A549 (cell line): ENCODE measurements at regions not wholly inside any gene's neighbourhood (a gene's known extent, or its start where the extent isn't known, plus 50 kb on each side); places are given as distances from the start of the nearest gene placed in this dataset.
"Not testable (repeated sequence)": the region's sequence is repeated elsewhere in the genome, so short reads cannot be mapped to it uniquely, and the experiment has no call there.

ENCODE experiments used
- ATAC-seq, 2 experiments: fragments of 200-7000 bp in 1 of 2; fragments of >200 bp in 1 of 2; cut with Nextera tagmentation in 1 of 2; cut with Tn5 transposase in 1 of 2; 3 replicates each; pipeline versions ENCODE4 v1.8.0 to v1.9.1; 2018 to 2020; ENCODE audit warnings: mild to moderate bottlenecking in 1 of 2, moderate library complexity in 1 of 2
- CTCF ChIA-PET: fragments of 300-600 bp; sonication (Branson Sonifier 250); formaldehyde crosslinking; extraction: SDS; loops from one replicate; lab custom pipeline; 2021; ENCODE audit warnings: antibody characterized with exemption, inconsistent platforms; lab: Yijun Ruan, JAX
- POLR2A ChIA-PET: fragments of 350-600 bp; formaldehyde crosslinking; extraction: SDS; loops from one replicate; lab custom pipeline; 2021; ENCODE audit warnings: antibody characterized with exemption, inconsistent platforms; lab: Yijun Ruan, JAX
- DNase-seq, 2 experiments: peaks; one replicate each; pipeline versions ENCODE4 v3.0.0 to v3.0.0-alpha.2; 2011 to 2016; ENCODE audit warnings: low read depth in 1 of 2, low spot score in 1 of 2
- FAIRE-seq: peaks from 2 replicates; lab custom pipeline; 2011; peaks lifted over from hg19 to GRCh38; lab: Jason Lieb, UNC
- H3K27ac ChIP-seq, 2 experiments: fragments of >200 bp; sonication (Bioruptor Twin); formaldehyde crosslinking; 3 replicates each; pipeline ENCODE4 v1.5.1; 2016 to 2017
- H3K4me1 ChIP-seq: fragments of >200 bp; sonication (Bioruptor Twin); formaldehyde crosslinking; 3 replicates; pipeline ENCODE4 v1.6.1; 2016
- H3K4me2 ChIP-seq: fragments of >200 bp; sonication (Bioruptor Twin); formaldehyde crosslinking; 3 replicates; pipeline ENCODE4 v1.6.1; 2016
- H3K4me3 ChIP-seq: fragments of >200 bp; sonication (Bioruptor Twin); formaldehyde crosslinking; 3 replicates; pipeline ENCODE4 v1.5.1; 2016
- H3K9me3 ChIP-seq: fragments of >200 bp; sonication (Bioruptor Twin); formaldehyde crosslinking; 3 replicates; pipeline ENCODE4 v1.6.1; 2016
- CBX2 ChIP-seq: fragments of 200-600 bp; sonication (generic); IDR thresholded peaks from 2 replicates; pipeline ENCODE4 v1.6.1; 2016; ENCODE audit warnings: low read depth, mild to moderate bottlenecking, borderline replicate concordance
- CEBPB ChIP-seq, 2 experiments: fragments of >200 bp in 1 of 2; sonication (Bioruptor Twin) in 1 of 2; formaldehyde crosslinking in 1 of 2; IDR thresholded peaks; 2 replicates each; pipeline ENCODE4 v1.6.1; 2012 to 2016
- CHD2 ChIP-seq: fragments of 150-350 bp; IDR thresholded peaks from 2 replicates; pipeline ENCODE4 v1.6.1; 2014; ENCODE audit warnings: low read length; ENCODE audit not compliant: partially characterized antibody
- CHD4 ChIP-seq: fragments of 200-600 bp; sonication (generic); IDR thresholded peaks from 2 replicates; pipeline ENCODE4 v1.6.1; 2016; ENCODE audit warnings: antibody characterized with exemption, mild to moderate bottlenecking, borderline replicate concordance
- EHF ChIP-seq: fragments of 250-450 bp; sonication (Bioruptor Pico); IDR thresholded peaks from 2 replicates; pipeline ENCODE4 v1.5.0; 2020; ENCODE audit warnings: mild to moderate bottlenecking
- FOSL2 ChIP-seq, 2 experiments: fragments of 450-650 bp in 1 of 2; fragments of >200 bp in 1 of 2; sonication (Bioruptor Twin) in 1 of 2; formaldehyde crosslinking; IDR thresholded peaks; 2 replicates each; pipeline versions ENCODE4 v1.5.0 to v1.6.1; 2016 to 2020; ENCODE audit warnings: mild to moderate bottlenecking in 1 of 2, moderate library complexity in 1 of 2
- FOXS1 ChIP-seq: fragments of 250-450 bp; sonication (Bioruptor Pico); IDR thresholded peaks from 2 replicates; pipeline ENCODE4 v1.5.0; 2020; ENCODE audit warnings: mild to moderate bottlenecking, moderate library complexity
- HDAC2 ChIP-seq: fragments of 200-600 bp; sonication (generic); IDR thresholded peaks from 2 replicates; pipeline ENCODE4 v1.6.1; 2016
- JUN ChIP-seq, 2 experiments: fragments of >200 bp; sonication (Bioruptor Twin); formaldehyde crosslinking; IDR thresholded peaks; 2 replicates in 1 of 2; 3 replicates in 1 of 2; pipeline ENCODE4 v1.6.1; 2016 to 2017
- JUNB ChIP-seq: fragments of >200 bp; sonication (Bioruptor Twin); formaldehyde crosslinking; IDR thresholded peaks from 2 replicates; pipeline ENCODE4 v1.6.1; 2016
- KDM5A ChIP-seq: fragments of 200-600 bp; sonication (generic); IDR thresholded peaks from 2 replicates; pipeline ENCODE4 v1.6.1; 2016; ENCODE audit warnings: antibody characterized with exemption, mild to moderate bottlenecking
- MAZ ChIP-seq: fragments of 150-350 bp; IDR thresholded peaks from 2 replicates; pipeline ENCODE4 v1.6.1; 2014; ENCODE audit warnings: antibody characterized with exemption, low read depth, low read length, borderline replicate concordance
- NFE2L2 ChIP-seq: fragments of 150-350 bp; conservative IDR thresholded peaks from 2 replicates; pipeline ENCODE4 v1.6.1; 2014; ENCODE audit warnings: low read length
- NPAS2 ChIP-seq: fragments of 250-450 bp; sonication (Bioruptor Pico); IDR thresholded peaks from 2 replicates; pipeline ENCODE4 v1.8.0; 2022; ENCODE audit warnings: mild to moderate bottlenecking, moderate library complexity, borderline replicate concordance
- NR3C1 ChIP-seq: fragments of >200 bp; sonication (Bioruptor Twin); formaldehyde crosslinking; IDR thresholded peaks from 3 replicates; pipeline ENCODE4 v1.6.1; 2017
- PHF8 ChIP-seq: fragments of 200-600 bp; sonication (generic); IDR thresholded peaks from 2 replicates; pipeline ENCODE4 v1.6.1; 2016; ENCODE audit warnings: low read depth, mild to moderate bottlenecking, antibody characterized with exemption, moderate library complexity, borderline replicate concordance
- POLR2AphosphoS2 ChIP-seq: conservative IDR thresholded peaks from 2 replicates; pipeline ENCODE4 v1.6.1; 2012; ENCODE audit warnings: low read length, improper control_type of control experiment, inconsistent platforms
- RARB ChIP-seq: fragments of 250-450 bp; sonication (Bioruptor Pico); IDR thresholded peaks from 2 replicates; pipeline ENCODE4 v1.8.0; 2021; ENCODE audit warnings: mild to moderate bottlenecking, moderate library complexity
- TFCP2L1 ChIP-seq: fragments of 250-450 bp; sonication (Bioruptor Pico); IDR thresholded peaks from 2 replicates; pipeline ENCODE4 v1.5.0; 2021; ENCODE audit warnings: mild to moderate bottlenecking
- ZC3H11A ChIP-seq: fragments of 450-650 bp; IDR thresholded peaks from 2 replicates; pipeline ENCODE4 v1.6.1; 2014; ENCODE audit warnings: antibody characterized with exemption, mild to moderate bottlenecking
- ZNF302 ChIP-seq: fragments of 250-450 bp; sonication (Bioruptor Pico); IDR thresholded peaks from 2 replicates; pipeline ENCODE4 v1.9.0; 2021; ENCODE audit warnings: inconsistent platforms, mild to moderate bottlenecking, moderate library complexity
- WGBS: methylation state at CpG from one replicate; pipeline ENCODE4 v1.1.6; 2017; ENCODE audit errors: missing lambda C conversion rate; 5-methylcytosine and 5-hydroxymethylcytosine counted together
- TF ChIP-seq, protein P1 (sequence below): fragments of 150-350 bp; IDR thresholded peaks from 2 replicates; pipeline ENCODE4 v1.6.1; 2014; ENCODE audit warnings: low read depth, mild to moderate bottlenecking, low read length
- TF ChIP-seq, protein P2 (sequence below): fragments of >200 bp; sonication (Bioruptor Twin); formaldehyde crosslinking; IDR thresholded peaks from 2 replicates; pipeline ENCODE4 v1.6.1; 2016
- TF ChIP-seq, protein P3 (sequence below): IDR thresholded peaks from 2 replicates; pipeline ENCODE4 v1.6.1; 2012
- TF ChIP-seq, protein P4 (sequence below): fragments of 250-450 bp; sonication (Bioruptor Pico); IDR thresholded peaks from 2 replicates; pipeline ENCODE4 v1.5.0; 2021; ENCODE audit warnings: mild to moderate bottlenecking, moderate library complexity, borderline replicate concordance
- TF ChIP-seq, protein P5 (sequence below): fragments of >200 bp; sonication (Bioruptor Twin); formaldehyde crosslinking; IDR thresholded peaks from 3 replicates; pipeline ENCODE4 v1.5.1; 2016

DNA sequence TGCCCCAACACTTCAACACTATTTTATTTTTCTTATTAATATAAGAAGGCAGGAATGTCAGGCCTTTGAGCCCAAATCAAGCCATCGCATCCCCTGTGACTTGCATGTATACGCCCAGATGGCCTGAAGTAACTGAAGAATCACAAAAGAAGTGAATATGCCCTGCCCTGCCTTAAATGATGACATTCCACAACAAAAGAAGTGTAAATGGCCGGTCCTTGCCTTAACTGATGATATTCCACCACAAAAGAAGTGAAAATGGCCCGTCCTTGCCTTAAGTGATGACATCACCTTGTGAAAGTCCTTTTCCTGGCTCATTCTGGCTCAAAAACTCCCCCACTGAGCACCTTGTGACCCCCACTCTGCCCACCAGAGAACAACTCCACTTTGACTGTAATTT, 251.4 kb downstream of the ALG10 start:
- CTCF ChIA-PET, H3K4me1 ChIP-seq, H3K4me2 ChIP-seq, DNase-seq, FAIRE-seq, POLR2A ChIA-PET, H3K4me3 ChIP-seq, H3K27ac ChIP-seq, ATAC-seq, H3K9me3 ChIP-seq: not testable (repeated sequence)
- 41% methylated on average over 4 of the region's 4 CpGs for WGBS

DNA sequence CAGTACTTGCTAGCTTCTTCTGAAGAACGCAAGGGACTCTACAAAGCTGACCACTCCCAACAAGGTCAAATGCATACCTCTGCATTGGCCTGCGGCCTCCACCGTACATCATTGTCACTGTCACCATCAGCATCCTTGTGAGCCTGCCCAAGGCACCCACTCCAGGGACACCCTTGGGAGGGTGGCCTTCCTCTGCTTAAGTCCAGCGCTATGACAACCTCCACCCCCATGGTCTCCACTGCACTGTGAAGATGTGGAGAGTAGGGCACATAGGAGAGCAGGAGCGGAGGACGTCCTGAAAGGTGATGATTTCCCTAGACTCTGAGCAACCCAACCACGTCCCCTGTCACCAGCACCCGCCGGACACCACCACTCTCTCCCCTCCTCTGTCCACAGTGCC, 252.8 kb downstream of the ALG10 start:
- H3K4me2 ChIP-seq: no peak overlapping the region
- ChIA-PET POLR2A (no interaction called here), CTCF (no interaction called here)
- no peaks in the 10 kb centered on the region for H3K4me1 ChIP-seq
- no peak overlapping the region for H3K4me3 ChIP-seq
- DNase-seq (no peak), FAIRE-seq (no peak), ATAC-seq (no peak)
- H3K9me3 ChIP-seq: no peaks in the 10 kb centered on the region
- H3K27ac ChIP-seq: no peak overlapping the region
- TF ChIP-seq CEBPB (IDR thresholded peaks at IDR 0.05) (no peak), POLR2AphosphoS2 (no peak), ZNF302 (CRISPR knock-in tag) (no peak), FOXS1 (CRISPR knock-in tag) (no peak), NFE2L2 (no peak), CBX2 (no peak), ZC3H11A (no peak), HDAC2 (no peak), RARB (CRISPR knock-in tag) (no peak), CHD4 (no peak), PHF8 (no peak)
- TF ChIP-seq, protein P1, sequence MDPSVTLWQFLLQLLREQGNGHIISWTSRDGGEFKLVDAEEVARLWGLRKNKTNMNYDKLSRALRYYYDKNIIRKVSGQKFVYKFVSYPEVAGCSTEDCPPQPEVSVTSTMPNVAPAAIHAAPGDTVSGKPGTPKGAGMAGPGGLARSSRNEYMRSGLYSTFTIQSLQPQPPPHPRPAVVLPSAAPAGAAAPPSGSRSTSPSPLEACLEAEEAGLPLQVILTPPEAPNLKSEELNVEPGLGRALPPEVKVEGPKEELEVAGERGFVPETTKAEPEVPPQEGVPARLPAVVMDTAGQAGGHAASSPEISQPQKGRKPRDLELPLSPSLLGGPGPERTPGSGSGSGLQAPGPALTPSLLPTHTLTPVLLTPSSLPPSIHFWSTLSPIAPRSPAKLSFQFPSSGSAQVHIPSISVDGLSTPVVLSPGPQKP: no peak
- TF ChIP-seq, protein P2, sequence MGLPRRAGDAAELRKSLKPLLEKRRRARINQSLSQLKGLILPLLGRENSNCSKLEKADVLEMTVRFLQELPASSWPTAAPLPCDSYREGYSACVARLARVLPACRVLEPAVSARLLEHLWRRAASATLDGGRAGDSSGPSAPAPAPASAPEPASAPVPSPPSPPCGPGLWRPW: no peak
- TF ChIP-seq, all 56 proteins: peak for 0
- WGBS: 57% methylated on average over 7 of the region's 9 CpGs

DNA sequence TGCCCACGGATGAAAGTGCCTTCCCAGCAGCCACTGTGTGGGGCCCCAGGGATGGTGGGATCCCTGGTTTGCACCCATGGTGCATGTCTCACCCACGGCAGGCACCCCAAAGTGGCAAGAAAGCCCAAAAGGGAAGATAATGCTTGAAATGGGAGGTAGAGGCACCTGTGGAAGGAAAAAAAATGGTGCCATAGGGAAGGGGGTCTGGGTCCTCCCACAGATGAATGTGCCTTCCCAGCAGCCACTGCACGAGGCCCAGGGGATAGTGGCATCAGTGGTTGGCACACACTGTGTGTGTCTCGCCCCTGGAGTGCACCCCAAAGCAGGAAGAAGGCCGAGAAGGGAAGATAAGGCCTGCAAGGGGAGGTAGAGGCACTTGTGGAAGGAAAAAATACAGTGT, 264.2 kb downstream of the ALG10 start:
- DNase-seq: no peak
- FAIRE-seq: no peak
- ATAC-seq: no peak
- Histone ChIP-seq H3K4me2 (no peak overlapping the region), H3K4me3 (no peak overlapping the region), H3K27ac (no peak overlapping the region), H3K9me3 (peaks cover 8% of the 10 kb centered on the region; the same call in 1 of the 3 replicates), H3K4me1 (peaks cover 4% of the 10 kb centered on the region; the same call in 1 of the 3 replicates)
- TF ChIP-seq ZC3H11A (no peak), CHD4 (no peak), CHD2 (no peak), ZNF302 (CRISPR knock-in tag) (no peak), FOXS1 (CRISPR knock-in tag) (no peak)
- TF ChIP-seq, protein P3, sequence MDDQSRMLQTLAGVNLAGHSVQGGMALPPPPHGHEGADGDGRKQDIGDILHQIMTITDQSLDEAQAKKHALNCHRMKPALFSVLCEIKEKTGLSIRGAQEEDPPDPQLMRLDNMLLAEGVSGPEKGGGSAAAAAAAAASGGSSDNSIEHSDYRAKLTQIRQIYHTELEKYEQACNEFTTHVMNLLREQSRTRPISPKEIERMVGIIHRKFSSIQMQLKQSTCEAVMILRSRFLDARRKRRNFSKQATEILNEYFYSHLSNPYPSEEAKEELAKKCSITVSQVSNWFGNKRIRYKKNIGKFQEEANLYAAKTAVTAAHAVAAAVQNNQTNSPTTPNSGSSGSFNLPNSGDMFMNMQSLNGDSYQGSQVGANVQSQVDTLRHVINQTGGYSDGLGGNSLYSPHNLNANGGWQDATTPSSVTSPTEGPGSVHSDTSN: no peak
- TF ChIP-seq, protein P4, sequence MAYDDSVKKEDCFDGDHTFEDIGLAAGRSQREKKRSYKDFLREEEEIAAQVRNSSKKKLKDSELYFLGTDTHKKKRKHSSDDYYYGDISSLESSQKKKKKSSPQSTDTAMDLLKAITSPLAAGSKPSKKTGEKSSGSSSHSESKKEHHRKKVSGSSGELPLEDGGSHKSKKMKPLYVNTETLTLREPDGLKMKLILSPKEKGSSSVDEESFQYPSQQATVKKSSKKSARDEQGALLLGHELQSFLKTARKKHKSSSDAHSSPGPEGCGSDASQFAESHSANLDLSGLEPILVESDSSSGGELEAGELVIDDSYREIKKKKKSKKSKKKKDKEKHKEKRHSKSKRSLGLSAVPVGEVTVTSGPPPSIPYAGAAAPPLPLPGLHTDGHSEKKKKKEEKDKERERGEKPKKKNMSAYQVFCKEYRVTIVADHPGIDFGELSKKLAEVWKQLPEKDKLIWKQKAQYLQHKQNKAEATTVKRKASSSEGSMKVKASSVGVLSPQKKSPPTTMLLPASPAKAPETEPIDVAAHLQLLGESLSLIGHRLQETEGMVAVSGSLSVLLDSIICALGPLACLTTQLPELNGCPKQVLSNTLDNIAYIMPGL (CRISPR knock-in tag): no peak
- ChIA-PET CTCF (no interaction called here), POLR2A (no interaction called here)
- 18% methylated on average over 5 of the region's 5 CpGs for WGBS

DNA sequence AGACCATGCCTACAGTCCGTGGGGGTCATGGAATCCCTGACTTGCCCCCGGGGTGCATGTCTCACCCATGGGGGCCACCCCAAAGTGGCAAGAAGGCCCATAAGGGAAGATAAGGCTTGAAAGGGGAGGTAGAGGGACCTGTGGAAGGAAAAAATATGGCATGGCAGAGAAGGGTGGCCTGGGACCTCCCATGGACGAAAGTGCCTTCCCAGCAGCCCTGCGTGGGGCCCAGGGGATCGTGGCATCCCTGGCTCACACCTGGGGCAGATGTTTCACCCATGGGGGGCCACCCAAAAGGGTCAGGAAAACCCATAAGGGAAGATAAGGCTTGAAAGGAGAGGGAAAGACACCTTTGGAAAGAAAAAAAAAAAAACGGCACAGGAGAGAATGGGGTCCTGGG, 264.6 kb downstream of the ALG10 start:
- Histone ChIP-seq H3K27ac (no peak overlapping the region), H3K4me2 (no peak overlapping the region), H3K4me3 (no peak overlapping the region), H3K9me3 (peaks cover 8% of the 10 kb centered on the region; the same call in 1 of the 3 replicates), H3K4me1 (peaks cover 4% of the 10 kb centered on the region; the same call in 1 of the 3 replicates)
- no peak for DNase-seq
- CTCF ChIA-PET: no interaction called here
- POLR2A ChIA-PET: no interaction called here
- 44% methylated on average over 6 of the region's 6 CpGs for WGBS
- ATAC-seq: no peak
- FAIRE-seq: no peak
- no peak for TF ChIP-seq FOSL2 (IDR thresholded peaks at IDR 0.05)
- TF ChIP-seq FOSL2 (CRISPR knock-in tag; IDR thresholded peaks at IDR 0.05): no peak
- no peak for TF ChIP-seq NPAS2 (CRISPR knock-in tag)
- TF ChIP-seq POLR2AphosphoS2: no peak
- TF ChIP-seq EHF: no peak
- TF ChIP-seq TFCP2L1 (CRISPR knock-in tag): no peak
- TF ChIP-seq, protein P5, sequence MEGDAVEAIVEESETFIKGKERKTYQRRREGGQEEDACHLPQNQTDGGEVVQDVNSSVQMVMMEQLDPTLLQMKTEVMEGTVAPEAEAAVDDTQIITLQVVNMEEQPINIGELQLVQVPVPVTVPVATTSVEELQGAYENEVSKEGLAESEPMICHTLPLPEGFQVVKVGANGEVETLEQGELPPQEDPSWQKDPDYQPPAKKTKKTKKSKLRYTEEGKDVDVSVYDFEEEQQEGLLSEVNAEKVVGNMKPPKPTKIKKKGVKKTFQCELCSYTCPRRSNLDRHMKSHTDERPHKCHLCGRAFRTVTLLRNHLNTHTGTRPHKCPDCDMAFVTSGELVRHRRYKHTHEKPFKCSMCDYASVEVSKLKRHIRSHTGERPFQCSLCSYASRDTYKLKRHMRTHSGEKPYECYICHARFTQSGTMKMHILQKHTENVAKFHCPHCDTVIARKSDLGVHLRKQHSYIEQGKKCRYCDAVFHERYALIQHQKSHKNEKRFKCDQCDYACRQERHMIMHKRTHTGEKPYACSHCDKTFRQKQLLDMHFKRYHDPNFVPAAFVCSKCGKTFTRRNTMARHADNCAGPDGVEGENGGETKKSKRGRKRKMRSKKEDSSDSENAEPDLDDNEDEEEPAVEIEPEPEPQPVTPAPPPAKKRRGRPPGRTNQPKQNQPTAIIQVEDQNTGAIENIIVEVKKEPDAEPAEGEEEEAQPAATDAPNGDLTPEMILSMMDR: no peak
- TF ChIP-seq KDM5A: no peak
- no peak for TF ChIP-seq MAZ
- no peak for TF ChIP-seq NR3C1
- no peak for TF ChIP-seq JUN (IDR thresholded peaks at IDR 0.05)
- TF ChIP-seq ZC3H11A: no peak
- TF ChIP-seq JUNB: no peak
